Activated CD4-positive, CD25-positive, alpha-beta regulatory T cell treated with anti-CD3 and anti-CD28 coated beads, Interleukin-2, amount 50 U/mL, for 24 hours (primary cell): ENCODE measurements at regions not wholly inside any gene's neighbourhood (a gene's known extent, or its start where the extent isn't known, plus 50 kb on each side); places are given as distances from the start of the nearest gene placed in this dataset.
"Not testable (repeated sequence)": the region's sequence is repeated elsewhere in the genome, so short reads cannot be mapped to it uniquely, and the experiment has no call there.

Experiments
- ATAC-seq, 2 donors: fragments of 150-1000 bp; cut with Tn5 transposase; one replicate each; pipeline ENCODE4 v1.10.0; 2021; ENCODE audit warnings: mild to moderate bottlenecking in 1 of 2, moderate library complexity in 1 of 2

DNA sequence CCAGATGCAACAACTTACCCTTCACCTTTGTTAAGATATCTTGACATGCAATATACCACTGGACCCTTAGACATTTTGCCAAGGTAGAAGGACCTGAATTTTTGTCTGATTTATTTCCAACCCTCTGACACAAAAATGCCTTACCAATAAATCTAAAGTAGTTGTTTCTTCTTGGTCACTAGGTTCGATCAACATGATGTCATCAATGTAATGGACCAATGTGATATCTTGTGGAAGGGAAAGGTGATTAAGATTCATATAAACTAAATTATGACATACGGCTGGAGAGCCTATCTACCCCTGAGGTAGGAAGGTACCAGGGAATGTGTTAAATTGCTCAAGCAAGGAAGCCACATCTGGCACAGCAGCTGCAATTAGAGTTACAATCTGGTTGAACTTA lies 67.7 kb upstream of the SERPINE2 start:
- no peak for ATAC-seq

GRCh38 chr2:224104668-224105386 lies 65.7 kb upstream of the SERPINE2 start:
- no peak for ATAC-seq

GRCh38 chr2:224103651-224104050 lies 64.6 kb upstream of the SERPINE2 start:
- no peak for ATAC-seq

- no peak for ATAC-seq
Measured at GRCh38 chr2:224102991-224103390, 63.9 kb upstream of the SERPINE2 start.

DNA sequence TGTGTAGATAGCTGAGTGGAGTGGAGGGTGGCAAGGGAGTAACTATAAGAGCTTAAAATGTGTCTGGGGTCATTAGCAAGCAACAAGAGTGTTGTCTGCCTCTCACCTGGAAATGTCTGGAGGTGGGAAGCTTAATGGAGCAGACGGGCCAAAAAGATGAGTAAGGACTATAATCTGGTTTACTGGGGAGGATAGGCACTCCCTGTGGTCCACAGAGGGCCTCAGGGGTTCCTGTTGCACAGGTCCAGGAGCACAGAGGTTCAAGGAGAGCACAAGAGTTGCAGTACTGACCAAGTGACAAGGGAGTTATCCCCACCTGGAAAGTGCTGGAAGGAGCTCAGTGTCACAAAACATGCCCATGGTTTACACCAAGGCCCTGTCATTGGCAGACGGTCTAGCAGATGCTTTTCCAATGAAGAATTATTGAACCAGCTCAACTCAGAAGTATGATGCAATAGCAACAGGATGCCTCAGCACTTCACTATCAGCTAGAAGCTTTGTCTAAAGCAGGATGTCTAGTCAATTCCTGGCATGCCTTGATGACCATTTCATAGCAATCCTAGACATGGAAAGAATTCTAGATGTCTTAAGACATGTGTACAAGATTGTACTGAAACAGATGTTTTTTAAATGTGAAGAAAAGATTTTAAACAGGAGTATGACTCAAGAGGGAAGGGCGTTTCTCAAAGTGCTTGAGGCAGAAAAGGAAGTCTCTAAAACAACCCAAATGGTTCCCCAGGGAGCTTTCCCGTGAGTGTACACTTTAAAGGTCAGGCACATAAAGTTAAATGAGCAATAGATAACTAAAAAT lies 62.9 kb upstream of the SERPINE2 start:
- ATAC-seq, result no peak

GRCh38 chr2:224099861-224100643 lies 61.0 kb upstream of the SERPINE2 start:
- no peak for ATAC-seq

GRCh38 chr2:224098481-224099230 lies 59.6 kb upstream of the SERPINE2 start:
- no peak for ATAC-seq

DNA sequence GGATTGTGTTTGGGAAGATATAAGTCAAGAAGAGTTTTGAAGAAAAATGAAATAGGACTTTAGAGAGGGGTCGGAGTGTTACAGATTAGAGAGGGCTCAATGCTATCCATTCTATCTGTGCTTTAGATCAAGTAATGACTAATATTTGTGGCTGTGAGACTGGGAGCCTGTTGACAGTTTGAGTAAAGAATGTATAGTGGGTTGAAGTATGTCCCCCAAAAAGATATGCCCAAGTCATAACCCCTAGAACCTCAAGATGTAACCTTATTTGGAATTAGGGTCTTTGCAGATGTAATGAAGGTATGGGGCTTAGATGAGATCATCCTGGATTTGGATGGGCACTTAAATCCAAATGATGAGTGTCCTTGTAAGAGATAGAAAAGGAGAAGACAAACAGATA lies 55.3 kb upstream of the SERPINE2 start:
- ATAC-seq, result no peak

GRCh38 chr2:224091671-224092070 lies 52.6 kb upstream of the SERPINE2 start:
- not testable (repeated sequence) for ATAC-seq

GRCh38 chr2:224089606-224090005 lies 50.5 kb upstream of the SERPINE2 start:
- not testable (repeated sequence) for ATAC-seq
